GM19455 (cell line): ENCODE measurements at regions not wholly inside any gene's neighbourhood (a gene's known extent, or its start where the extent isn't known, plus 50 kb on each side); places are given as distances from the start of the nearest gene placed in this dataset.
"Not testable (repeated sequence)": the region's sequence is repeated elsewhere in the genome, so short reads cannot be mapped to it uniquely, and the experiment has no call there.

Experiments used
- ATAC-seq: cut with Tn5 transposase; IDR thresholded peaks from one replicate; pipeline ENCODE4 v1.9.1; 2021; ENCODE audit not compliant: unreplicated experiment

DNA sequence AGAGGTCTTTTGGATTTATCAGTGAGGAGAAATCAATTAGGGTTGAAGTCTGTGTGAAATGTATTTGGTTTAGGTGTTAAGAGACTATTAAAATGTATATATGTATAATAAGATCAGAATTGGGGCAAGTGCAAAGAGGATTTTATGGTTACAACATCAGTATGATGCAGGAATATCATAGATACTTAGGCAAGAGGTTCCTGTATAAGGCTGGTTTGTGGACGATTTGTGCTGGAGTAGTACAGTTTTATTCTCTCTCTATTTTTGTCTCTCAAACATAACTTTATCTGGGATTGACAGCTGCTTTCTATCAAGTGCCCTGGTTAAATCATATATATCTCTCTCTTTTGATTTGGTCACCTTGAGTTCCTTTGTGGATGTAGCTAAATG, 142.5 kb downstream of the CTH start:
- ATAC-seq, result no peak

GRCh38 chr1:70554341-70554740, 143.3 kb downstream of the CTH start:
- no peak for ATAC-seq

DNA sequence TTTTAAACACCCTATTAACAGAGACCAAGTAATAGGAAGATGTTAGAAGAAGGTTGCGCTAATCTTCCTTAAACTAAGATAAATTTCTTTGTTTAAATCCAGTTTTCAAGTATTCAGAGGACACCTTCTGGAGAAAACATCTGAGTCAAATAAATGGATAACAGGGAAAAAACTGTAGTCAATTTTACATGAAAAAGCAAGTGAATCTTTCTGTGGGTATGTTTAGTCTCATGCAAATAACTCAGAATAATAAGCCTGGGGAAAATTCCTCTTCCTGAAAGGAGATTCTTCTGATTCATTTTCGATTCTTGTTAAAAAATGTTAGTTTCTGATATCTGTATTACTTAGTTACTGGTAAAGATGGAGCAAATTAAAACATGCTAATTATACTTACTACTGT, 145.5 kb downstream of the CTH start:
- ATAC-seq, result no peak

- no peak for ATAC-seq
Measured at GRCh38 chr1:70567167-70567566, 156.1 kb downstream of the CTH start.

DNA sequence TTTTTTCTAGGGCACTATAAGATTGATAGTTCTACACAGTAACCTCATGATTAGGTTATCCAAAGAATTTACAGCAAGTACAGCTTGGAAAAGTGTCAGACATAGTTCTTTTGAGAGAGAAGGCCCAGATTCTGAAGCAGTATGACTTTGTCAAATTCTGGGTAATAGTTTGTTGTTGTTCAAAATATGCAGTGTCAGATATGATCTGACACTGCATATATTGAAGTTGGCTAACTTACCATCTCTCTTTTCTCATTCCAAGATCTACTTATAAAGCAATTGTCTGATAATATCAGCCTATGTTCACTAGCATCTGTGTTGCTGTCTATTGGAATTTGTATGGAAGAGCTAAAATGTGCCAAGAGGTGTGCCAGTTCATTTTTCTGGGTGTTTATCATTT, 160.1 kb downstream of the CTH start:
- no peak for ATAC-seq

DNA sequence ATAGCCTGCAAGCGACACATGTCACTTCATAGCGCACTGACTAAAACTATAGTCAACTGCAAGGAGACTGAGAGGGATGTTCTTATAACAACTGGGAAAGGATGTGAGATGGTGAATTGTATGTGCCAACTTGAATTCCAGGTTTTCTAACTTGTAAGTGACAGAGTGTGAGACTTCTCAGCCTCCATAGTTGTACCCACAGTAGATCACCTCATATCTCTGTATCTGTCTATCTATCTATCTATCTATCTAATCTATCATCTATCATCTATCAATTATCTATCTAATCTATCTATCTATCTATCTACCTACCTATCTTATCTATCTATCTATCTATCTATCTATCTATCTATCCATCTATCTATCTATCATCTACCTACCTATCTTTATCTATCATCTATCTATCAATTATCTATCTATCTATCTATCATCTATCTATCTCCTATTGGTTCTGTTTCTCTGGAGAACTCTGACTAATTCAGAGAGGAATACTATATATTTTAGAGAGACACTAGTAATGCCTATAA, 162.3 kb downstream of the CTH start:
- no peak for ATAC-seq

GRCh38 chr1:70581661-70582060, 170.6 kb downstream of the CTH start:
- no peak for ATAC-seq

GRCh38 chr1:70583522-70583921, 172.5 kb downstream of the CTH start:
- ATAC-seq, result no peak

DNA sequence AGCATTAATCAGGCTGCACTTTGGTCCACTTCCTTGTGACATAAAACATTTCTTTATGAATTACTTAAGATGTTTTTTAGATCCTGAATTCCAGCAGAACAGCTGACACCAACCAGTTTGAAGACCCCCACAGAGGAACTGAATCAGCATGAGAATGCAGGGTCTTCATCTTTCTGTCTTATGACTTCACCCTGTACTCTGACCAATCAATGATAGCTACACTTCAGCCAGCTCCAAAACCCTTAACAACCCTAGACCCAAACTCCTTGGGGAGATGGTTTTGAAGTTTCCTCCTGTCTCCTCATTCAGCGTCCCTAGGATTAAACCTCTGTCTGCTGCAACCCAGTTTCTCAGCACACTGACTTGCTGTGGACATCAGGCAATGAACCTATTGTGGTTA, 175.0 kb downstream of the CTH start:
- no peak for ATAC-seq

GRCh38 chr1:70587872-70588366, 176.9 kb downstream of the CTH start:
- ATAC-seq, result no peak

- ATAC-seq, result not testable (repeated sequence)
Measured at GRCh38 chr1:70593551-70593950, 182.5 kb downstream of the CTH start.

DNA sequence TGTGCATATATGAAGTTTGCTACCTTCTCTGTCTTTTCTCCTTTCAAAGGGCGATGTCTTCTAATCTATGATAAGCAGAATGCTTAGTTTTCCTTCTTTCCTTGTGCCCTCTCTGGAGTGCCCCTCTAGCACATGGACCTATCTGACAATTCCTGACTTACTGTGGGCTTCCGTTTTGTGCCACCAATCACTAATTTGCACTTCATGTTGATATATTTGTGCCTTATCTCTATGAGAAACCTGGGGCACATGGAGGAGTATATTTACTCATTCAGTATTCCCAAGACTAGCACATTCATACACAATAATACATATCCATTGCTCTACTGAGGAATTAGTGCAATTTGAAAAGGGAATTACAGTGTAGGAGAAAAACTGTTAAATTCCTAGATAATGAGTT, 197.7 kb downstream of the CTH start:
- no peak for ATAC-seq

- ATAC-seq, result not testable (repeated sequence)
Measured at GRCh38 chr1:70610164-70610563, 199.1 kb downstream of the CTH start.

DNA sequence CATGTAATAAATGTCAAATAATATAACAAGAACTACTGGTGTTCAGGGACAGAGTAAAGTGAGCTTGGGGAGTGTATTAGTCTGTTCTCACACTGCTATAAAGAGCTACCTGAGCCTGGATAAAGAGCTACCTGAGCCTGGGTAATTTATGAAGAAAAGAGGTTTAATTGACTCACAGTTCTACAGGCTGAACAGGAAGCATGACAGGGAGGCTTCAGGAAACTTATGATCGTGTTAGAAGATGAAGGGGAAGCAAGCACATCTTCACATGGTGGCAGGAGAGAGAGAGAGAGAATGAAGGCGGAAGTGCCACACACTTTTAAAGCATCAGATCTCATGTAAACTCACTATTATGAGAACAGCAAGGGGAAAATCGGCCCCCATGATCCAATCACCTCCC, 205.9 kb downstream of the CTH start:
- no peak for ATAC-seq

GRCh38 chr1:70617728-70618127, 206.7 kb downstream of the CTH start:
- no peak for ATAC-seq

DNA sequence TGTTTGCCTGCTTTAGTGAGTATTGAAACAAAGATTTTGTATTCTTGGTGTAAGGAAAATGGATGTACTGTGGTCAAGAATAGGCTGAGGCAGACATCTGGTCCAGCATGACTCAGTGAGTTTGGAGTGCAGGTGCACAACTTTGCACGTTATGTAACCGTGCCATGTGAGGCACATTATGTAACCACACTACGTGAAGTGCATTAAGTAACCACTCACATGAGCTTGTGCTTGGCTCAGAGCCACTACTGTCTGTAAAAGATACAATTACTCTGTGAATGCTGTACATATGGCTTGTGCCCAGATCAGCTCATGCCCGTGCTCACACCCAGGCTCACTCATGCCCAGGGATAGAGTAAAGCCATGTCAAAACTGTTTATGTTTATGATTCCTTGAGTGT, 216.8 kb downstream of the CTH start:
- ATAC-seq, result no peak

DNA sequence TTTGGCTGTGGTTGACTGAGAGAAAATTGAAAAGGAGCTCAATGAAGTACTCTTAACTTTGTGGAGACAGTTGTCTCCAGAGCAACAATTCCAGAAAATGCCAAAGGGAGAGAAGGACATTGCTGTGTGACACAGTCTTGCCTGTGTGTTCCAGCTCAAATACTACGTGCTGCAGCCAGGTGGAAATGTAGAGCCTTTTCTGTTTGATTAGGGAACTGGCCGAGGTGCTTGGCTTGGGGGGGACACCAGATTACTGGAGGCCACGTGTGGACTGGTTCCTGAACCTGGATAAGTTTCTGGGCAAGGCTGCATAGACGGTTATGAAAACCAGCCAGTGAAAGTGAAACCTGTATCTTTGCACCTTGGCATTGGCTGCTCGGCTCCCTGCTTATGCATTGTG, 217.9 kb downstream of the CTH start:
- ATAC-seq, result no peak

GRCh38 chr1:70633004-70633403, 221.9 kb downstream of the CTH start:
- ATAC-seq, result no peak

DNA sequence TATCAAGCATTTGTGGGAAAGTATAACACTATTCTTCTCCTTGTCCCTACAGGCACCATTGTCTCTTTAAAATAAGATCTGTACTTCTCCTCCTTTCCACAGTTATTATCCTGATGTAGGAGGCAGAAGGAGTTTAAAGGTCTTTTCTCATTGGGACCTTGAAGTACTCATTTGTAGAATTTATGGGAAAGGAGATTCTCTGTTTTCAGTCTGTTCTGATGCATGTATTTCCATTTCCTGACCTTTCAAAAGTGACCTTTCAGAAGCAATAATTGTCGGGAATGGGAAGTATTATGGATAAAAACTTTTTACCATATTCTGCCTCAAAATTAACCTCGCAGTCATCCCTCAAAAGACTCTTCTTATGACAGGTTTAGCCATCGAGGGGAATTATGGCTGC, 224.8 kb downstream of the CTH start:
- no peak for ATAC-seq

GRCh38 chr1:70641868-70642267, 230.8 kb downstream of the CTH start:
- ATAC-seq, result no peak

DNA sequence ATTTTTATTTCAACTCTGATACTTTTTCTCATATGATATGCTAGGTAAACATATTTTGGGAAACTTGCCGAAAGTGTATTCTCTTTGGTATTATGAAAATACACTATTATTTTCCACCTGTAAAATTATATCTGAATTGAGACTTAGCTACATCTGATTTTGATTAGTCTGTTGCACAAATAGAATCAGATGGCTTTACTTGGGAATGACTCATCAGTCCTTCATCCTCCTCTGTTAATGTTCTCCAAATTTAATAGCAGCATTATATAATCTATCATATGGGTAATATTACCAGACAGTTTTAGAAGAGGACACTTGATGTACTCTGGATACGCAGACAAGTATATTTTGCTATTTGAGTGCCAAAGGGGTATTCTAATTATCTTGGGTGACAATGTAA, 245.3 kb downstream of the CTH start:
- no peak for ATAC-seq

GRCh38 chr1:70659891-70660290, 248.8 kb downstream of the CTH start:
- no peak for ATAC-seq

DNA sequence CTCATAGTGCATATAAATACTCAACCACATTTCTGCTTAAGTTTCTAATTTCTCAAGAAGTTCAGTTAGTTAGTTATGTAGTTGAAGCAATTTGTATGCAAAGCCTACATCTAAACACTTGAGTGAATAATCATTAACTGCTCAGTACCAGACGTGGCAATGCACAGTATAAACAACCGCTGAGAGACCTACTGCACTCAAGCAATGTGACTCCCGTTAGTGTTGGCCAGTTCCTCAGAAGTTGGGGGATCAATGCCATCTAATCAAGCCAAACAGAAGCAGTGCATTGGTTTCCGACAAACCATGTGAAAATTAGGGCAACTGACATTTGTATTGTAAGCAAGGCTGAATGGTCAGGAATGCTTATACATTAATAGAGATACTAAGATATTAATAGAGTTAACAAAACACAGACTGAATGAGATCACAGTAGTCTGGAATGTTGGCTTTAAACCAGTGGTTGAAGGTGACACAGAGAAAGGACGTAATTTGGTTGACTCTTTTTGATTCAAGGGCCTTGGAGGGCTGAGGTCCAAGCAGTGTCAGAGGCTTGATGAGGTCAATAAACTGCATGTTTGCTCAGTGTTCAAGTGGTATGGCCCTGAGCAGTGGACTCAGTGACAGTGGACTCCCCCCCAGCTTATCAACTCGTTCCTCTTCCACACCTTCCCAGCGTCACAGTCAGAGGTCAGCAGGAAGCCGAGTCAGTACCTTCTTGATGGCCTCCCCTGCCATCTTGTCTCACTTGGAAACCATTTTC, 255.5 kb downstream of the CTH start:
- ATAC-seq, result no peak
